SKM-1 treated with dmso at 0.1 percent for 144 hours (cell line): ENCODE measurements at regions not wholly inside any gene's neighbourhood (a gene's known extent, or its start where the extent isn't known, plus 50 kb on each side); places are given as distances from the start of the nearest gene placed in this dataset.

Experiments
- DNase-seq: peaks from one replicate; lab custom pipeline; 2025; ENCODE audit not compliant: unreplicated experiment; lab: John Stamatoyannopoulos, UW

DNA sequence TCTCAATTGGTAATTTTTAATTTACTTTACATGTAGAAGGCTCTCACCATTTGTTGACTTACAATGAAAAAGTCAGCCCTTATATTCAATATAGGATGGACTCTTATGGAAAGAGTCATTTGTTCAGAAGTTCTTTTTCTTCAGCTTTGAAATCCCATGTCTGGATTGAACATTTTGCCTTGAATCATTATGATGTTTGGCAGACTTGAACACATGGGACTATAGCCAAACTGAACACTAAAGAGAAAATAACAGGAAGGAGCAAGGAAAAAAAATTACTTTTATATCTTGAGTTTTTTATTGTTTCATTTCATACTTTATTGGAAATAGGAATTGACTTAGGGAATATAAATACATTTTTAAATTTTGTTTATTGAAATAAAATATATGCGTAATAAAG, 1503.0 kb downstream of the EFNA5 start:
- no peak for DNase-seq

- DNase-seq: no peak
Measured at GRCh38 chr5:106163233-106163632, 1507.5 kb downstream of the EFNA5 start.

DNA sequence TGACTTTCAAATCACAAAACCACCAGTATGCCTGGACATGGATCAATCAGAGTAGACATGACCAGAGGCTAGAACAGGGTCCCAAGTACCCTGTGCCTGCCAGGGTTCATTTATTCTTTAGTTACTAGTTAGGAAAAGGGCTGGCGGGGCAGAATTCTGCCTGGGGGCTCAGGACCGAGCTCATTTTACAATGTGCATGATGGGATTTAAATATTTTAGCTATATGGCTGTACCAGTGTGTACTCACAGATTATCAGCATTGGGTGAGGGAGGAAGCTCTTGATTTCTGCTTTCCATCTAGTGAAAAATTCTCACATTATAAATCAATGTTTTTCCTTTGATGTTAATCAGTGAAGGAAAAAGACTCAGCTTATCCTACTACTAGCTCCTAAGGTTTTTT, 1511.1 kb downstream of the EFNA5 start:
- no peak for DNase-seq

- no peak for DNase-seq
Measured at GRCh38 chr5:106154280-106154716, 1516.4 kb downstream of the EFNA5 start.

GRCh38 chr5:106152569-106152968, 1518.2 kb downstream of the EFNA5 start:
- no peak for DNase-seq

- DNase-seq: no peak
Measured at GRCh38 chr5:106142116-106142515, 1528.6 kb downstream of the EFNA5 start.

DNA sequence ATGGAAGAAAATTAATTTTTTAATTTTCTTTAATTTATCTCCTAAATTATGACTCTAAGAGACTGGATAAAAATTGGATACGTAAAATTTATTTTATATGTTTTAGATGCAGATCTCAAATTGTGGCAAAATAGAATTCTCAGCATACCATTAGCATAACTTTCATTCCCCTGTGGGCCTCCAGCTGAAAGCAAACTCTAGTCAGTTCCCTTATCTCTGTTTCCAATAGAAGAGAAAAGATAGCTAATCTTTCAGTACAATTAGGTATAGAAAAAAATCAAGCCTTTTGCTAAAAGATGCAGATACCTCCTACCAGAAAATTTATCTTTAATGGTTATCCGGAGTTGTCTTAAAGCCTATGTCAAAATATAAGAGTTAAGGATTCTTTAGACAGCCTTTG, 1530.6 kb downstream of the EFNA5 start:
- no peak for DNase-seq

- no peak for DNase-seq
Measured at GRCh38 chr5:106136061-106136460, 1534.7 kb downstream of the EFNA5 start.

GRCh38 chr5:106135473-106135872, 1535.3 kb downstream of the EFNA5 start:
- no peak for DNase-seq

GRCh38 chr5:106134549-106134948, 1536.2 kb downstream of the EFNA5 start:
- DNase-seq: no peak

DNA sequence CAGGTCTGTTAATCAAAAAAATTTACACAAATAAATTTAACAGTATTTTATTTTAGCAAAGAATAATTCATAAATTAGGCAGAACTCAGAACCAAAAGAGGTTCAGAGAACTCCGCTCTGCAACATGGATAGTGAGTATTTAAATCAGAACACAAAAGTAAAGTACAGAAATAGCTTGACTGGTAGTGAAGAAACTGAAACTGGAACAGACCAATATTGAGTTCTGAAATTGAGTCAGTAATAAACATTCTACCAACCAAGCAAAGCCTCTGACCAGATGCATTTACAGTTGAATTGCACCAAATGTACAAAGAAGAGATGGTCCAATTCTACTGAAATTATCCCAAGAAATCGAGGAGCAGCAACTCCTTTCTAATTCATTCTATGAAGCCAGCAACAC, 1542.8 kb downstream of the EFNA5 start:
- no peak for DNase-seq

- no peak for DNase-seq
Measured at GRCh38 chr5:106127341-106127781, 1543.4 kb downstream of the EFNA5 start.

DNA sequence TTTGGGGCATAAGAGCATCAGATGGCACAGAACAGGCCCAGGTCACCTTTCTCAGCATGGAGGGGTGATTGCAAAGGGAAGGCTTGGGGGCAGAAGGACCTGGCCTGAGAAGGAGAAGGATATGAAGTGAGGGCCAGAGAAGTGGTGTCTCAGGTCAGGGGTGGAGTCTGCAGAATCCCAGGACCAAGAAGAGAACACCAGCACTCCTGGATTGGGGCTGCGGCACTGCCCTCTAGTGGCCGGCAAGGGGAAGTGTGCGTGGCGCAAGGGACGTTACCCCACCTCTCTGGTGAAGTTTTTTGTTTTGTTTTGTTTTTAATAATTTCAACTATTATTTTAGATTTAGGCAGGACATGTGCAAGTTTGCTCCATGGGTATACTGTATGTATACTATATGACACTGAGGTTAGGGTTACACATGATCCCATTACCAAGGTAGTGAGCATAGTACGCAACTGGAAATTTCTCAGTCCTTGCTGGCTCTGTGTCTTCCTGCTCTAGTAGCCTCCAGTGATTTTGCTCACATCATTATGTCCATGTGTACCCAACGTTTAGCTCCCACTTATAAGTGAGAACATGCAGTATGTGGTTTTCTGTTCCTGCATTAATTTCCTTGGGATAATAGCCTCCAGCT, 1548.6 kb downstream of the EFNA5 start:
- peak; percentile 32 for DNase-seq

GRCh38 chr5:106116682-106117081, 1554.1 kb downstream of the EFNA5 start:
- no peak for DNase-seq

DNA sequence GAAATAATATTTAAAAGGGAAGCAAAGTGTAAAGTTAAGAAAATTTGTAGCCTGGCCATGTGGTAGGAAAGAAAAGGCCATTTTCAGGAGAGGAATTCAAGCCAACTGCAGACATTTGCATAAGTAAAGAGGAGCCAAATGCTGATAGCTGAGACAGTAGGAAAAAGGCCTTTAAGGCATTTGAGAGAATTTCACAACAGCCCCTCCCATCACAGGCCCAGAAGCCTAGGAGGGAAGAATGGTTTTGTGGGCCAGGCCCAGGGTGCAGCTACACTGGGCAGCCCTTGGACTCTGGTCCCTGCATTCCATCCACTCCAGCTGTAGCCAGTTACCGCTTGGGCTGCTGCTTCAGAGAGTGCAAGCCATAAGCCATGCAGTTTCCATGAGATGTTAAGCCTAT, 1556.8 kb downstream of the EFNA5 start:
- no peak for DNase-seq

DNA sequence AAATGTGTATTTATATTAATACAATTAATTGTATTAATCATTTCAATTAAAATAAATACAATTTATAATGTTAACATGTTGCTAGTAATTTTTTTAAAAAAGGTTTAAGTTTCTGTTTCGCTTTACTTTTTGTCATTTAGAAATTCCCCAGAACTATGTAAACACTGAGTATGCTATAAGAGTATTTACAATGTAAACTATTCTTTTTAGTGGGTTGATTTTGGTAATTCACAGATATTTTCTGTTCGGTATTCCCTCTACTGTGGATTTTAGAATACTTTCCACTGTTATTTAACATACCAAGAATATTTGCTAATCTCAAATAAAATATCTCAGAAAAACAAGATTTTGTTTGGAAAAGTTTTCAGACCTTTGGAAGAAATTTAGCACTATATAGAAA, 1564.4 kb downstream of the EFNA5 start:
- DNase-seq: no peak

DNA sequence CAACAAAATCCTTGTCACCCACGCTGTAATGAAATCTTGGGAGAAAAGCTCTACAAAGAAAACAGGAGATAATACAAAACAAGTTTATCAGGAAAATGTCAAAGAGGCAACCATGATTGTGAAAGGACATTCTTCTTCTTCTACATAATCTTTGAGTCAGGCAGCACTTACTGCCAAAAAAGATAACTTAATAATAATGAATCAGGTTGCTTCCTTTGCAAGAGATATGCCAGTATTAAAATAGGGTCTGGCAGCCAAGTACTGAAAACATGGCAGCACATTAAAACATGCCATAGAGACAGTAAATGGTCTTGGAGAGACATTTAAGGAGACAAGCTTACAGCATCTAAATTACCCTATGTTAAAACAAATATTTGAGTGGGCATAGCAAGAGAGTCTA, 1573.4 kb downstream of the EFNA5 start:
- DNase-seq: no peak

- DNase-seq: no peak
Measured at GRCh38 chr5:106094839-106095238, 1575.9 kb downstream of the EFNA5 start.

GRCh38 chr5:106094204-106094607, 1576.5 kb downstream of the EFNA5 start:
- no peak for DNase-seq

DNA sequence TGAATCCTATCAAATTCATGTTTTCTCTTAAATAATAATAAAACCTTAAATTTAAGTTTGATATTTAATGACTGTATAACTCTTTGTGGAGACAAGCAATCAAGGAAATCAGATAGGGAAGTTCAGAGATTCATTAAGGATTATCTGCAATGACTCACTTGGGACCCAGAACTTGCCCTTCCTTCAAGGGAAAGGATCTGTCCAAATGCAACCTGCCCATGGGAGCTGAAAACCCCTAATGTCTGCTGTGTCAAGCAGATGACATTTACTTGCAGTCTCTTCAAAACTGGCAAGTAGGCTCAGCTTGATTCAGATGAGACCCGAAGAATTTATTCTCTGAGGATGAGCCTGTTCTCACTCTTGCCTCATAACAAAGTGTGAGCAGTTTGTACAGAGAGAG, 1577.6 kb downstream of the EFNA5 start:
- DNase-seq: no peak

- DNase-seq: no peak
Measured at GRCh38 chr5:106092455-106092854, 1578.3 kb downstream of the EFNA5 start.

- no peak for DNase-seq
Measured at GRCh38 chr5:106089073-106089472, 1581.7 kb downstream of the EFNA5 start.

DNA sequence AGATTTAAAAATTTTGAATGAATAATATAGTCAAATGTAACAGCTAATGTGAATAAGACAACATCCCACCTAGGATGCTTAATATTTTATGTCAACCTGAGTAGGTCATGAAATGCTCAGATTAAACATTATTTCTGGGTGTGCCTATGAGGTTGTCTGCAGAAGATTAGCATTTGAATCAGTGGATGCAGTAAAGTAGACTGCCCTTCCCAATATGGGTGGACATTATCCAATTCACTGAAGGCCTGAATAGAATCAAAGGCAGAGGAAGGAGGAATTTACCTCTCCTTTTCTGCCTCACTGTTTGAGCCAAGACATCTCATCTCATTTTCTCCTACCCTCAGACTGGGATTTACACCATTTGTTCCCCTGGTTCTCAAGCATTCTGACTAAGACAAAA, 1582.3 kb downstream of the EFNA5 start:
- no peak for DNase-seq
